ENCODE measurements at regions not wholly inside any gene's neighbourhood (a gene's known extent, or its start where the extent isn't known, plus 50 kb on each side); places are given as distances from the start of the nearest gene placed in this dataset.

DNA sequence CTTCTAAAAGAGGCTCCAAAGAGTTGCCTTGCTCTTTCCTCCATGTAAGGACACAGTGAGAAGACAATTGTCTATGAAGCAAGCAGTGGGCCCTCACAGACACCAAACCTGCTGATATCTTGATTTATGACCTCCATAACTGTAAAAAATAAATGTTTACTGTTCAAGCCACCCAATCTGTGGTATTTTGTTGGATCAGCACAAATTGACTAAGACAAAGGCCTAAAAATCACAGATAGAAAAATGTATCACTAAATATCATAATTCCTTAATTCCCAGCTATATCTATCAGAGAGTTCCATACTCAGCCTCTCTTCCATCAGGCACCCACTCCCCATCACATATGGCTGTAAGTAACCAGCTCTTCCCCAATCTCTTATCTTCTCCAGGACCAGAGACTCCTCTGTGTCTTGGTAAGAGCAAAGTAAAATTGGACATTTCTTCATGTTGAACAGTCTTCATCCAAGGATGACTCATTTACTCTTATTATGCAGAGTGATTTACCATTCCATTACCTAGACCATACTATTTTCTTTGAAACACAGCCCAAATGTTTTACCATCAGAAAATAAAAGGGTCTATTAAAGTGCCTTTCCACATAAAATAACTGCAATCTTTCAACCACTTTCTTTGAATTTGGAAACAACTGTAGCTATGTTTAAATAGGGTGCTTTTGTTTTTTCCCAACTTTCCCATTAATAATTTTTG, 503.6 kb downstream of the MRPL39 start:
- DNase-seq (ENCODE audit: low spot score): no peak

DNA sequence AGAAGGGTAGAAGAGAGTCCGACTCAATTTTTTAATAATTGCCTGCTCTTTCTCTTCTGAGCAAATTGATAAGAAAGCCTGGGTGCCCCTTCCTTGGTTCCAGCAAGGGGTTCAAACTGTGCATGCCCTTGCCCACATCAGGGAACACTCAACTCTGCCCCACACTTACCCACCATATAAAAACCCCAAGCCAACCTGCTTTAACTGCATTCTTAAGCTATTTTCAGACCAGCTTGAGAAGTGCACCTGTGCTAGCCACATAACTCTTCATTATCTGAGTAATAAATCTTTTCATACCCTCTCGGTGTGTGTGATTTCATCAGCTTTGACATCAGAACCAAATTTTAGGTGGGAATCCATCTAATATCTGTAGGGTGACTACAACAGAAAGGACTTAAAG, 509.6 kb downstream of the MRPL39 start:
- ChIA-PET CTCF (no interaction called here), POLR2A (ENCODE audit: low non-redundant PET) (no interaction called here)
- H3K27ac ChIP-seq: no peak overlapping the region
- TF ChIP-seq, protein P1, sequence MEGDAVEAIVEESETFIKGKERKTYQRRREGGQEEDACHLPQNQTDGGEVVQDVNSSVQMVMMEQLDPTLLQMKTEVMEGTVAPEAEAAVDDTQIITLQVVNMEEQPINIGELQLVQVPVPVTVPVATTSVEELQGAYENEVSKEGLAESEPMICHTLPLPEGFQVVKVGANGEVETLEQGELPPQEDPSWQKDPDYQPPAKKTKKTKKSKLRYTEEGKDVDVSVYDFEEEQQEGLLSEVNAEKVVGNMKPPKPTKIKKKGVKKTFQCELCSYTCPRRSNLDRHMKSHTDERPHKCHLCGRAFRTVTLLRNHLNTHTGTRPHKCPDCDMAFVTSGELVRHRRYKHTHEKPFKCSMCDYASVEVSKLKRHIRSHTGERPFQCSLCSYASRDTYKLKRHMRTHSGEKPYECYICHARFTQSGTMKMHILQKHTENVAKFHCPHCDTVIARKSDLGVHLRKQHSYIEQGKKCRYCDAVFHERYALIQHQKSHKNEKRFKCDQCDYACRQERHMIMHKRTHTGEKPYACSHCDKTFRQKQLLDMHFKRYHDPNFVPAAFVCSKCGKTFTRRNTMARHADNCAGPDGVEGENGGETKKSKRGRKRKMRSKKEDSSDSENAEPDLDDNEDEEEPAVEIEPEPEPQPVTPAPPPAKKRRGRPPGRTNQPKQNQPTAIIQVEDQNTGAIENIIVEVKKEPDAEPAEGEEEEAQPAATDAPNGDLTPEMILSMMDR (conservative IDR thresholded peaks at IDR 0.05; ENCODE audit: low read depth): no peak
- DNase-seq (ENCODE audit: low spot score): no peak

More for the DNA sequence above, 503.6 kb downstream of the MRPL39 start:
- H3K27ac ChIP-seq: no peak overlapping the region
- ChIA-PET CTCF (interaction anchor here (0.8 kb wide), 1 partner anchor 23 kb away, joined by 4 read pairs; no protein-coding TSS in a partner anchor), POLR2A (ENCODE audit: low non-redundant PET) (no interaction called here)
- TF ChIP-seq, protein P1 (conservative IDR thresholded peaks at IDR 0.05; ENCODE audit: low read depth): no peak

DNA sequence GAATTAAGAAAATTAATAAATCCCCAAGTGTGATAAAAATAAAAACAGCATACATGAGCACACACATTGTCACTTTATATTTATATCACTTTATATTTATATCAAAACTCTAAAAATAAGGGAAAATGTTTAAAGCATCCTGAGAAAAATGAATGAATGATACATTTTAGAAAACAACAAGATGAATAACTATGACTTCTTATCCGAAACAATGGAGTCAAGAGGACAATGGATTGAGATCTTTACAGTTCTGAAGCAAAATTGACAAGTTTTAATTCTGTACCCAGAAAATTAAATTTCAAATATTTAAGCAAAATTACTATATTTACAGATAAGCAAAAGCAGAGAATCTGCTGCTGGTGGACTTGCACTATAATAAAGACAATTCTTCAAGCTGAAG, 512.6 kb downstream of the MRPL39 start:
- no peak overlapping the region for H3K27ac ChIP-seq
- no peak for DNase-seq (ENCODE audit: low spot score)
- TF ChIP-seq, protein P1 (conservative IDR thresholded peaks at IDR 0.05; ENCODE audit: low read depth): no peak
- ChIA-PET POLR2A (ENCODE audit: low non-redundant PET) (no interaction called here), CTCF (no interaction called here)

DNA sequence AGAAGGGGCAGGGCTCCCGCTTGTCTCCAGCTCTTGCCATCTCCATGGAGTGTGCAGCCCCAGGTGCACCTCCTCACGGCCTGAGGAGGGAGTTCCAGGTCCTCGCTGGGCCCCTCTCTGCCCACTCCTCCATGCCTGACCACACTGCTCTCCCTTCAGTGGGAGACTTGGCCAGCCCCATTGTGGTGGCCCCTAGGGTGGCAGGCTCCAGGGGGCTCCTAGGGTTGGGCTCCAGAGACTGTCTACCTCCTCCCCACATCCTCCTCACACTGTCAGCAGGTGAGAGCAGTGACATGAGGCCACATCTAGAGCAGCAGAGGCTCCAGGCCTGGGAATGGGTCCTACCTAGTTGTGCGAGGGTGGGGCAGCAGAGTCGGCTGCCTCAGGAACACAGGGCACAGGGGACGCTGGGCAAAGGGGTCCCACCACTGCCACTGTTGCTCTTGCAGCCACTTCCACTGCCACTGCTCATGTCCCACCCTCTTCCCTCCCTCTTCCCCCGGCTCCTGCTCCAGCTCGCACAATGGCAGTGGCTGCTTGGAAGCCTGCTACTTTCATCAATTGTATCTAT, 514.8 kb downstream of the MRPL39 start:
- no peak overlapping the region for H3K27ac ChIP-seq
- CTCF ChIA-PET: no interaction called here
- POLR2A ChIA-PET (ENCODE audit: low non-redundant PET): no interaction called here
- TF ChIP-seq, protein P1 (conservative IDR thresholded peaks at IDR 0.05; ENCODE audit: low read depth): no peak
- no peak for DNase-seq (ENCODE audit: low spot score)

DNA sequence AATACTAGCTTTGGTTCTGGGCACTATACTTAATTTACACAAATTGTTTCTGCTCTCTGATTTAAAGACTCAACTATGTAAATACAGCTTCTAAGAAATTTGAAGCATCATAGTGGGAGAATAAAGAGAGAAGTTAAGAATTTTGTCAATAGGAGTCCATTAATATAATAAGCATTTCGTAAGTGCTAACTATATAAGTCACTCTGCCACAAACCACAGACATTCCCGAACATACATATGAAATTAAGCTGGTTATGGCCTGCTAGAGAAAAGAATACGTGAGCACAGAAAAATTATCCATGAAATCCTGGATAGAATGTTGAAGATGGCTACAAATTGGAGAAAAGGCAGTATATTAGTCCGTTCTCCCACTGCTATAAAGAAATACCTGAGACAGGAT, 526.2 kb downstream of the MRPL39 start:
- ChIA-PET POLR2A (ENCODE audit: low non-redundant PET) (no interaction called here), CTCF (interaction anchor here (0.9 kb wide), 1 partner anchor 22 kb away, joined by 4 read pairs; no protein-coding TSS in a partner anchor)

DNA sequence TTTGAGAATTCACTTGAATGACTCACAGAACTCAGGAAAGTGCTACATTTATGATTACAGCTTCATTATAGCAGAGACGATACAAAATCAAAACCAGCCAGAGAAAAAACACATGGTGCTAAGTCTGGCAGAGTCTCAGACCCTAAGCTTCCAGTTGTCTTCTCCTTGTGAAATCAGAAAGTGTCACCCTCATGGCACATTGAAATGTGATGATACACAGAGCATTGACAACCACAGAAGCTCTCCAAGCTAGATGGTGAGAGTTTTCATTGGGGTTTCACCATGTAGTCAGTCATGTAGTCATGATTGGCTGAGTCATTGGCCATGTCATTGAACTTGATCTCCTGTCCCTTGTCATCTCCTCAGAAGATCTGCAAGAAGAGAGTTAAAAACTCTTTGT, 526.6 kb downstream of the MRPL39 start:
- ChIA-PET POLR2A (ENCODE audit: low non-redundant PET) (no interaction called here), CTCF (interaction anchor here (0.9 kb wide), 1 partner anchor 23 kb away, joined by 4 read pairs; no protein-coding TSS in a partner anchor)
- TF ChIP-seq, protein P1 (conservative IDR thresholded peaks at IDR 0.05; ENCODE audit: low read depth): no peak
- H3K27ac ChIP-seq: no peak overlapping the region
- DNase-seq (ENCODE audit: low spot score): no peak

More for the DNA sequence above, 526.2 kb downstream of the MRPL39 start:
- DNase-seq (ENCODE audit: low spot score): no peak
- no peak overlapping the region for H3K27ac ChIP-seq
- TF ChIP-seq, protein P1 (conservative IDR thresholded peaks at IDR 0.05; ENCODE audit: low read depth): no peak

Measured in RWPE1 (cell line).